OCI-LY1 (cell line): ENCODE measurements at regions not wholly inside any gene's neighbourhood (a gene's known extent, or its start where the extent isn't known, plus 50 kb on each side); places are given as distances from the start of the nearest gene placed in this dataset.

Source experiments
- EZH2 ChIP-seq: fragments of 200-600 bp; sonication (generic), shearing (Covaris generic); IDR thresholded peaks from 2 replicates; pipeline ENCODE4 v1.8.0; 2017; ENCODE audit warnings: borderline replicate concordance, mixed run types, mild to moderate bottlenecking, antibody characterized with exemption, low read length, moderate library complexity, mixed read lengths
- TF ChIP-seq, protein P1 (sequence below): fragments of 200-600 bp; sonication (generic), shearing (Covaris generic); IDR thresholded peaks from 2 replicates; pipeline ENCODE4 v1.5.1; 2017; ENCODE audit warnings: mild to moderate bottlenecking, antibody characterized with exemption, low read length, moderate library complexity, mixed read lengths

GRCh38 chr1:200354243-200354642 lies 55.6 kb downstream of the ZNF281 start:
- TF ChIP-seq, protein P1, sequence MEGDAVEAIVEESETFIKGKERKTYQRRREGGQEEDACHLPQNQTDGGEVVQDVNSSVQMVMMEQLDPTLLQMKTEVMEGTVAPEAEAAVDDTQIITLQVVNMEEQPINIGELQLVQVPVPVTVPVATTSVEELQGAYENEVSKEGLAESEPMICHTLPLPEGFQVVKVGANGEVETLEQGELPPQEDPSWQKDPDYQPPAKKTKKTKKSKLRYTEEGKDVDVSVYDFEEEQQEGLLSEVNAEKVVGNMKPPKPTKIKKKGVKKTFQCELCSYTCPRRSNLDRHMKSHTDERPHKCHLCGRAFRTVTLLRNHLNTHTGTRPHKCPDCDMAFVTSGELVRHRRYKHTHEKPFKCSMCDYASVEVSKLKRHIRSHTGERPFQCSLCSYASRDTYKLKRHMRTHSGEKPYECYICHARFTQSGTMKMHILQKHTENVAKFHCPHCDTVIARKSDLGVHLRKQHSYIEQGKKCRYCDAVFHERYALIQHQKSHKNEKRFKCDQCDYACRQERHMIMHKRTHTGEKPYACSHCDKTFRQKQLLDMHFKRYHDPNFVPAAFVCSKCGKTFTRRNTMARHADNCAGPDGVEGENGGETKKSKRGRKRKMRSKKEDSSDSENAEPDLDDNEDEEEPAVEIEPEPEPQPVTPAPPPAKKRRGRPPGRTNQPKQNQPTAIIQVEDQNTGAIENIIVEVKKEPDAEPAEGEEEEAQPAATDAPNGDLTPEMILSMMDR: no peak
- no peak for TF ChIP-seq EZH2
